ENCODE measurements at regions not wholly inside any gene's neighbourhood (a gene's known extent, or its start where the extent isn't known, plus 50 kb on each side); places are given as distances from the start of the nearest gene placed in this dataset.

- TF ChIP-seq, protein P1, sequence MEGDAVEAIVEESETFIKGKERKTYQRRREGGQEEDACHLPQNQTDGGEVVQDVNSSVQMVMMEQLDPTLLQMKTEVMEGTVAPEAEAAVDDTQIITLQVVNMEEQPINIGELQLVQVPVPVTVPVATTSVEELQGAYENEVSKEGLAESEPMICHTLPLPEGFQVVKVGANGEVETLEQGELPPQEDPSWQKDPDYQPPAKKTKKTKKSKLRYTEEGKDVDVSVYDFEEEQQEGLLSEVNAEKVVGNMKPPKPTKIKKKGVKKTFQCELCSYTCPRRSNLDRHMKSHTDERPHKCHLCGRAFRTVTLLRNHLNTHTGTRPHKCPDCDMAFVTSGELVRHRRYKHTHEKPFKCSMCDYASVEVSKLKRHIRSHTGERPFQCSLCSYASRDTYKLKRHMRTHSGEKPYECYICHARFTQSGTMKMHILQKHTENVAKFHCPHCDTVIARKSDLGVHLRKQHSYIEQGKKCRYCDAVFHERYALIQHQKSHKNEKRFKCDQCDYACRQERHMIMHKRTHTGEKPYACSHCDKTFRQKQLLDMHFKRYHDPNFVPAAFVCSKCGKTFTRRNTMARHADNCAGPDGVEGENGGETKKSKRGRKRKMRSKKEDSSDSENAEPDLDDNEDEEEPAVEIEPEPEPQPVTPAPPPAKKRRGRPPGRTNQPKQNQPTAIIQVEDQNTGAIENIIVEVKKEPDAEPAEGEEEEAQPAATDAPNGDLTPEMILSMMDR (IDR thresholded peaks at IDR 0.05): no peak
- TF ChIP-seq POLR2AphosphoS5 (IDR thresholded peaks at IDR 0.05) (no peak), POLR2A (IDR thresholded peaks at IDR 0.05) (no peak)
Measured at GRCh38 chr2:192886636-192887035, 691.9 kb upstream of the TMEFF2 start.

Measured in breast epithelium (tissue), 3 donors.